ENCODE measurements at regions not wholly inside any gene's neighbourhood (a gene's known extent, or its start where the extent isn't known, plus 50 kb on each side); places are given as distances from the start of the nearest gene placed in this dataset.
"Not testable (repeated sequence)": the region's sequence is repeated elsewhere in the genome, so short reads cannot be mapped to it uniquely, and the experiment has no call there.

DNA sequence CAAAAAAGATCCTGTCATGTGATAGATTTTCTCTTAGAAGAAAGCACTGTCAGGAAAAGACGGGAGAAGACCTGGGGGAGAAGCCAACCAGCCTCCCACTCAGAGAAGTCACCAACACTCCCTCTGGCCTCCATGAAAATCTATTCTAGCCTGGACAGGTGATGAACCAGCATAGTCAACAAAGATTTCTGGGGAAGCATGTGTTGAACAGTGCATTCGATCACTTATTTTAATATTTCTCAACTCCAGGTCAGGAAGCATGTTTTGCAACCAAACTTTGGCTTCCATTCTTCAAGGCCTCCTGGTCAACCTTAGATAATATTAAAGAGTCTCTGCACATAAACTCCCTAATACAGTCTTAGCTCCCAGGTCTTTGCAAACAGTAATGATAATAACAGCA, 74.7 kb upstream of the ERCC4 start:
- no peak overlapping the region for H3K4me3 ChIP-seq (ENCODE audit: low read depth, low read length)
- no peak for DNase-seq (ENCODE audit: low read depth)
- no peak for TF ChIP-seq CTCF (IDR thresholded peaks at IDR 0.05; ENCODE audit: low read depth, low read length, missing control alignments)
- in situ Hi-C loops (cut with HindIII; ENCODE audit: low sequenced_read_pairs): no loop called here

GRCh38 chr16:13848795-13849194, 71.2 kb upstream of the ERCC4 start:
- TF ChIP-seq CTCF (IDR thresholded peaks at IDR 0.05; ENCODE audit: low read depth, low read length, missing control alignments): no peak
- no peak for DNase-seq (ENCODE audit: low read depth)
- H3K4me3 ChIP-seq (ENCODE audit: low read depth, low read length): no peak overlapping the region
- in situ Hi-C loops (cut with HindIII; ENCODE audit: low sequenced_read_pairs): no loop called here

- H3K4me3 ChIP-seq (ENCODE audit: low read depth, low read length); in situ Hi-C loops (cut with HindIII; ENCODE audit: low sequenced_read_pairs); DNase-seq (ENCODE audit: low read depth): not testable (repeated sequence)
Observed at GRCh38 chr16:13850173-13850572, 69.8 kb upstream of the ERCC4 start.

DNA sequence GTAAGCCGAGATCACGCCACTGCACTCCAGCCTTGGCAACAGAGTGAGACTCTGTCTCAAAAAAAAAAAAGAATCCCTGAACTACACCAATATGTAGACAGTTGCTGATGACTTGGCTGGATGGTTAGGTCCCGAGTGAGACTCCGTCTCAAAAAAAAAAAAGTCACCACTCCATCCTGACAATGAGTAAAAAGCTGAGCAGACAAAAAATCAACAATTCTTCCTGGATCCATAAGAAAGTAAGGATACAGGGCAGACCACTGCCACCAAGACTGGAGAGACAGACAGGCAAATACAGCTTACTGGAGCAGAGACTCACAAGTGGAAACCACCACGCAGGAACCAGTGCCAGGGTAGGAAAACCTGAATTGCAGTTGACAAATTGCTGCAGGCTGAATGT, 67.1 kb upstream of the ERCC4 start:
- TF ChIP-seq CTCF (IDR thresholded peaks at IDR 0.05; ENCODE audit: low read depth, low read length, missing control alignments): no peak
- in situ Hi-C loops (cut with HindIII; ENCODE audit: low sequenced_read_pairs): no loop called here
- H3K4me3 ChIP-seq (ENCODE audit: low read depth, low read length): no peak overlapping the region
- no peak for DNase-seq (ENCODE audit: low read depth)

DNA sequence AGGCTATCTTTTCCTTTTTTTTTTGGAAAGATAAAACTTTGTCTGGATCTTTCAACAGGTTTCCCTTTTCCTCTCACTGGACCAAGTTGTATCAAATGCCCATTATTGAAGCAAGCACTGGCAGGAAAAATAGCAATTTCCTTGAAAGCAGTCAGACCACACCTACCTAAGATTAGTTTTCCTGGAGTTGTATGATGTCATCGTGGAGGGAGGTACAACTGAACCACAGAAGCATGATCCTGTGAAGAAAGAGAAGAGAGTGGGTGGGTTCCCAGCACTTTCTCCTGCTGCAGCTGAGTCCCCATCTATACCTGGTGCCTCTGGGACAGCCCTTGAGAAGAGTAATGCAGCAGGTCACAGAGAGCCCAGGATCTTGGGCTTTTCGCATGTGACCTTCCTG, 63.6 kb upstream of the ERCC4 start:
- in situ Hi-C loops (cut with HindIII; ENCODE audit: low sequenced_read_pairs): no loop called here
- no peak for DNase-seq (ENCODE audit: low read depth)
- H3K4me3 ChIP-seq (ENCODE audit: low read depth, low read length): no peak overlapping the region
- no peak for TF ChIP-seq CTCF (IDR thresholded peaks at IDR 0.05; ENCODE audit: low read depth, low read length, missing control alignments)

GRCh38 chr16:13856811-13857511, 63.0 kb upstream of the ERCC4 start:
- no peak overlapping the region for H3K4me3 ChIP-seq (ENCODE audit: low read depth, low read length)
- no peak for TF ChIP-seq CTCF (IDR thresholded peaks at IDR 0.05; ENCODE audit: low read depth, low read length, missing control alignments)
- DNase-seq (ENCODE audit: low read depth): no peak
- in situ Hi-C loops (cut with HindIII; ENCODE audit: low sequenced_read_pairs): no loop called here

- TF ChIP-seq CTCF (IDR thresholded peaks at IDR 0.05; ENCODE audit: low read depth, low read length, missing control alignments): no peak
- H3K4me3 ChIP-seq (ENCODE audit: low read depth, low read length): no peak overlapping the region
- in situ Hi-C loops (cut with HindIII; ENCODE audit: low sequenced_read_pairs): no loop called here
- DNase-seq (ENCODE audit: low read depth): no peak
Observed at GRCh38 chr16:13858873-13859580, 60.9 kb upstream of the ERCC4 start.
